IMR-90 (cell line): ENCODE measurements at regions not wholly inside any gene's neighbourhood (a gene's known extent, or its start where the extent isn't known, plus 50 kb on each side); places are given as distances from the start of the nearest gene placed in this dataset.

Experiments used
- ATAC-seq: fragments of 200-7000 bp; cut with Tn5 transposase; 2 replicates; pipeline ENCODE4 v1.9.1; 2020; ENCODE audit warnings: low read depth, mild to moderate bottlenecking, moderate library complexity
- BruUV-seq: library from RNA; stranded (reverse); fragments of 400-500 nt; replicated peaks from 2 replicates; lab custom pipeline; 2021; lab: Mats Ljungman, UMichigan
- CTCF ChIA-PET: fragments of 300-600 bp; formaldehyde crosslinking; extraction: SDS; loops from one replicate; lab custom pipeline; 2021; ENCODE audit warnings: antibody characterized with exemption; lab: Yijun Ruan, JAX
- POLR2A ChIA-PET: fragments of 300-600 bp; sonication (Branson Sonifier 250); formaldehyde crosslinking; loops from one replicate; lab custom pipeline; 2022; ENCODE audit warnings: antibody characterized with exemption; ENCODE audit not compliant: unreplicated experiment; lab: Charles Lee
- DNase-seq: peaks from one replicate; pipeline ENCODE4 v3.0.0; 2013
- H2AFZ ChIP-seq: replicated peaks from 2 replicates; pipeline ENCODE3; 2013; ENCODE audit warnings: low read length, mild to moderate bottlenecking; ENCODE audit not compliant: poor library complexity
- H2AK5ac ChIP-seq: 2 replicates; pipeline ENCODE4 v1.6.1; 2013; ENCODE audit warnings: low read depth, low read length, inconsistent platforms
- H2AK9ac ChIP-seq: replicated peaks from 2 replicates; pipeline ENCODE3; 2013; ENCODE audit warnings: mild to moderate bottlenecking, low read depth, low read length, moderate library complexity; ENCODE audit not compliant: poor library complexity
- H2BK120ac ChIP-seq: 2 replicates; pipeline ENCODE4 v1.6.1; 2013; ENCODE audit warnings: low read depth, low read length, inconsistent platforms
- H2BK15ac ChIP-seq: 3 replicates; pipeline ENCODE4 v1.6.1; 2013; ENCODE audit warnings: low read depth, low read length, inconsistent platforms
- H2BK20ac ChIP-seq: 2 replicates; pipeline ENCODE4 v1.6.1; 2013; ENCODE audit warnings: low read depth, mild to moderate bottlenecking, inconsistent platforms, low read length, moderate library complexity
- H2BK5ac ChIP-seq: 2 replicates; pipeline ENCODE4 v1.6.1; 2013; ENCODE audit warnings: mild to moderate bottlenecking, low read depth, low read length, inconsistent platforms; ENCODE audit not compliant: poor library complexity, severe bottlenecking
- H3K14ac ChIP-seq: replicated peaks from 2 replicates; pipeline ENCODE4 v1.6.1; 2013; ENCODE audit warnings: low read depth, low read length, inconsistent platforms
- H3K18ac ChIP-seq: 2 replicates; pipeline ENCODE4 v1.6.1; 2013; ENCODE audit warnings: low read depth, low read length, control low read depth
- H3K23ac ChIP-seq: 2 replicates; pipeline ENCODE4 v1.6.1; 2013; ENCODE audit warnings: low read depth, low read length, inconsistent platforms
- H3K27ac ChIP-seq: 2 replicates; pipeline ENCODE4 v1.5.1; 2013; ENCODE audit warnings: mild to moderate bottlenecking, control low read depth, low read length; ENCODE audit not compliant: insufficient read depth
- H3K27me3 ChIP-seq: 2 replicates; pipeline ENCODE4 v1.6.1; 2013; ENCODE audit warnings: low read length; ENCODE audit not compliant: control insufficient read depth, insufficient read depth
- H3K36me3 ChIP-seq: 2 replicates; pipeline ENCODE4 v1.6.1; 2013; ENCODE audit warnings: low read length, mixed read lengths; ENCODE audit not compliant: control insufficient read depth, insufficient read depth
- H3K4ac ChIP-seq: 2 replicates; pipeline ENCODE4 v1.6.1; 2013; ENCODE audit warnings: low read depth, low read length, inconsistent platforms
- H3K4me1 ChIP-seq: 2 replicates; pipeline ENCODE4 v1.6.1; 2013; ENCODE audit warnings: low read length, mixed read lengths; ENCODE audit not compliant: control insufficient read depth, insufficient read depth
- H3K4me2 ChIP-seq: 2 replicates; pipeline ENCODE4 v1.6.1; 2013; ENCODE audit warnings: low read depth, mild to moderate bottlenecking, control low read depth, low read length, moderate library complexity
- H3K4me3 ChIP-seq: 2 replicates; pipeline ENCODE4 v1.5.1; 2013; ENCODE audit warnings: low read depth, mild to moderate bottlenecking, control low read depth, low read length, moderate library complexity; ENCODE audit not compliant: insufficient read depth
- H3K56ac ChIP-seq: 2 replicates; pipeline ENCODE4 v1.6.1; 2013; ENCODE audit warnings: low read length, inconsistent platforms; ENCODE audit not compliant: insufficient read depth; ENCODE audit errors: extremely low read depth
- H3K79me1 ChIP-seq, 2 experiments: 2 replicates each; pipeline ENCODE4 v1.6.1; 2013; ENCODE audit warnings: low read length in 2 of 2, inconsistent platforms in 1 of 2, low read depth in 1 of 2
- H3K9ac ChIP-seq: 2 replicates; pipeline ENCODE4 v1.6.1; 2013; ENCODE audit warnings: low read depth, low read length, control low read depth
- H3K9me1 ChIP-seq: 2 replicates; pipeline ENCODE4 v1.6.1; 2013; ENCODE audit warnings: low read length, inconsistent platforms; ENCODE audit not compliant: insufficient read depth
- H3K9me3 ChIP-seq: 2 replicates; pipeline ENCODE4 v1.6.1; 2013; ENCODE audit warnings: low read length; ENCODE audit not compliant: control insufficient read depth, insufficient read depth
- H4K20me1 ChIP-seq: 2 replicates; pipeline ENCODE4 v1.6.1; 2013; ENCODE audit warnings: low read length, inconsistent platforms; ENCODE audit not compliant: insufficient read depth
- H4K5ac ChIP-seq: 2 replicates; pipeline ENCODE4 v1.6.1; 2013; ENCODE audit warnings: mild to moderate bottlenecking, low read depth, low read length, control low read depth
- H4K8ac ChIP-seq, 2 experiments: 2 replicates each; pipeline ENCODE4 v1.6.1; 2013; ENCODE audit warnings: low read depth in 2 of 2, low read length in 2 of 2, control low read depth in 1 of 2, inconsistent platforms in 1 of 2
- H4K91ac ChIP-seq: 2 replicates; pipeline ENCODE4 v1.6.1; 2013; ENCODE audit warnings: low read depth, low read length, inconsistent platforms; ENCODE audit not compliant: insufficient read depth
- BHLHE40 ChIP-seq: fragments of 150-350 bp; IDR thresholded peaks from 2 replicates; pipeline ENCODE4 v1.6.1; 2016; ENCODE audit warnings: mild to moderate bottlenecking, low read depth, low read length
- CEBPB ChIP-seq: IDR thresholded peaks from 2 replicates; pipeline ENCODE4 v1.6.1; 2012; ENCODE audit warnings: low read depth, low read length, improper control_type of control experiment
- CHD1 ChIP-seq: IDR thresholded peaks from 2 replicates; pipeline ENCODE4 v1.6.1; 2012; ENCODE audit warnings: low read depth, low read length, improper control_type of control experiment
- FOS ChIP-seq: fragments of 150-350 bp; IDR thresholded peaks from 2 replicates; pipeline ENCODE4 v1.6.1; 2016; ENCODE audit warnings: low read depth, low read length
- MAFK ChIP-seq: IDR thresholded peaks from 2 replicates; pipeline ENCODE4 v1.6.1; 2012; ENCODE audit warnings: low read depth, low read length, improper control_type of control experiment
- MAZ ChIP-seq: IDR thresholded peaks from 2 replicates; pipeline ENCODE4 v1.6.1; 2012; ENCODE audit warnings: low read depth, mild to moderate bottlenecking, low read length, improper control_type of control experiment, moderate library complexity, borderline replicate concordance
- MXI1 ChIP-seq: IDR thresholded peaks from 2 replicates; pipeline ENCODE4 v1.6.1; 2012; ENCODE audit warnings: low read depth, mild to moderate bottlenecking, low read length, moderate library complexity, borderline replicate concordance
- NFE2L2 ChIP-seq: fragments of 150-350 bp; IDR thresholded peaks from 2 replicates; pipeline ENCODE4 v1.6.1; 2016; ENCODE audit warnings: low read depth, mild to moderate bottlenecking, low read length
- POLR2A ChIP-seq: IDR thresholded peaks from 2 replicates; pipeline ENCODE4 v1.6.1; 2012; ENCODE audit warnings: mild to moderate bottlenecking, low read depth, low read length
- RAD21 ChIP-seq: IDR thresholded peaks from 2 replicates; pipeline ENCODE4 v1.6.1; 2012; ENCODE audit warnings: low read length, improper control_type of control experiment
- RCOR1 ChIP-seq: IDR thresholded peaks from 2 replicates; pipeline ENCODE4 v1.6.1; 2012; ENCODE audit warnings: mild to moderate bottlenecking, low read length, improper control_type of control experiment; ENCODE audit not compliant: insufficient replicate concordance
- RFX5 ChIP-seq: IDR thresholded peaks from 2 replicates; pipeline ENCODE4 v1.8.0; 2012; ENCODE audit warnings: low read depth, mild to moderate bottlenecking, low read length, moderate library complexity
- SMC3 ChIP-seq: fragments of 150-350 bp; IDR thresholded peaks from 2 replicates; pipeline ENCODE4 v1.6.1; 2016; ENCODE audit warnings: low read depth, mild to moderate bottlenecking, antibody characterized with exemption, low read length, moderate library complexity
- WGBS, 2 experiments: methylation state at CpG; one replicate each; pipeline versions ENCODE4 v1.1.5 to v1.1.7; 2013; ENCODE audit warnings: missing lambda C conversion rate in 2 of 2; ENCODE audit not compliant: insufficient read length in 1 of 2; ENCODE audit errors: extremely low coverage in 2 of 2; 5-methylcytosine and 5-hydroxymethylcytosine counted together
- dilution Hi-C: fragments of 300-500 bp; cut with HindIII; formaldehyde crosslinking; loops from one replicate; pipeline ENCODE4 v1.14.3; 2018; ENCODE audit warnings: low sequenced_read_pairs; ENCODE audit not compliant: unreplicated experiment
- in situ Hi-C: fragments of 300-500 bp; cut with MboI; formaldehyde crosslinking; loops from 3 replicates; pipeline ENCODE4 v1.14.3; 2019; ENCODE audit warnings: low sequenced_read_pairs, inconsistent platforms, mixed read lengths
- intact Hi-C: fragments of 100-400 bp; cut with micrococcal nuclease; formaldehyde crosslinking; loops from 2 replicates; pipeline ENCODE4 v1.10.0; 2022
- TF ChIP-seq, protein P1 (sequence below): fragments of 150-350 bp; IDR thresholded peaks from 2 replicates; pipeline ENCODE4 v1.6.1; 2016; ENCODE audit warnings: low read depth, mild to moderate bottlenecking, low read length, moderate library complexity, borderline replicate concordance
- TF ChIP-seq, protein P2 (sequence below): conservative IDR thresholded peaks from 2 replicates; pipeline ENCODE4 v1.5.1; 2012; ENCODE audit warnings: mild to moderate bottlenecking, low read depth, low read length, improper control_type of control experiment
- TF ChIP-seq, protein P3 (sequence below): fragments of 150-350 bp; IDR thresholded peaks from 2 replicates; pipeline ENCODE4 v1.6.1; 2017; ENCODE audit warnings: mild to moderate bottlenecking, antibody characterized with exemption, low read length, low read depth

DNA sequence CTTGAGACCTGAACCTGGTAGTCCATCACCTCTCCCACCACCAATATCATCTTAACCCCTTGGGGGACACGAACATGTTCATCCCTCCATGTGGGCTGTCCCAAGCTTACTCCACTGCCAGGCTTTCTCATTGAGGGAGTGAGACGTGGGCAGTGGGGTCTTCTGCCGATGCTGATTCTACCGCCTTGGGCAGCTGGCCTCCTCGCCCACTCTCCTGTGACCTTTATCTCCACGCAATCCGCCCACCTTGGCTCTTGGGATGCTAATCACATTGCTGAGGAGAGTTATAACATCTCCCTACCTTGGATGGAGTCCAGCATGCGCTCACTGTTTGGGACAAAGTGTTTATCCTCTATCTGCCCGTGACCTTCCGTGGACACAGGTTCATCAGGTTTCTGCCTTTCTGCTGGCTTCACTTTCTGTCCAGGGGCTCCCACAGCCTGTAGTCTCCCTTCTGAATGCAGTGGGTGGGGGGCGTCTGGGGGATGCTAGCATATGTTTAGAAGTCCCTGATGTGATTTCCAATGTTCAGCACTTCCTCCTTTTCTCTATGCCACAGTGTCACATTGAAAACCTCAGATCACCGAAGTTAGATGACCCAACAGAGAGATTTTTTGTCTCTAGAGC lies 53.2 kb upstream of the ESRRB start:
- Histone ChIP-seq H3K56ac (no peak overlapping the region), H2BK20ac (no peak overlapping the region), H3K14ac (no peak overlapping the region), H3K27ac (no peak overlapping the region), H3K23ac (no peak overlapping the region), H3K4me3 (no peak overlapping the region), H3K9me3 (no peaks in the 10 kb centered on the region), H3K9ac (no peak overlapping the region), H4K20me1 (no peaks in the 10 kb centered on the region), H4K5ac (no peak overlapping the region), H2BK5ac (no peak overlapping the region), H2AK5ac (no peak overlapping the region), H3K4ac (no peak overlapping the region), H2AK9ac (no peak overlapping the region), H4K8ac (no peak overlapping the region), H4K91ac (no peak overlapping the region), H3K18ac (no peak overlapping the region), H3K27me3 (peaks cover 4% of the 10 kb centered on the region), H2BK15ac (no peak overlapping the region), H3K4me2 (no peak overlapping the region), H3K36me3 (no peaks in the 10 kb centered on the region), H3K79me1 (no peaks in the 10 kb centered on the region), H3K4me1 (no peaks in the 10 kb centered on the region), H2AFZ (no peak overlapping the region), H2BK120ac (no peak overlapping the region), H3K9me1 (no peaks in the 10 kb centered on the region)
- POLR2A ChIA-PET = no interaction called here
- TF ChIP-seq CHD1 = no peak
- TF ChIP-seq, protein P1, sequence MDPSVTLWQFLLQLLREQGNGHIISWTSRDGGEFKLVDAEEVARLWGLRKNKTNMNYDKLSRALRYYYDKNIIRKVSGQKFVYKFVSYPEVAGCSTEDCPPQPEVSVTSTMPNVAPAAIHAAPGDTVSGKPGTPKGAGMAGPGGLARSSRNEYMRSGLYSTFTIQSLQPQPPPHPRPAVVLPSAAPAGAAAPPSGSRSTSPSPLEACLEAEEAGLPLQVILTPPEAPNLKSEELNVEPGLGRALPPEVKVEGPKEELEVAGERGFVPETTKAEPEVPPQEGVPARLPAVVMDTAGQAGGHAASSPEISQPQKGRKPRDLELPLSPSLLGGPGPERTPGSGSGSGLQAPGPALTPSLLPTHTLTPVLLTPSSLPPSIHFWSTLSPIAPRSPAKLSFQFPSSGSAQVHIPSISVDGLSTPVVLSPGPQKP = no peak
- TF ChIP-seq FOS = no peak
- TF ChIP-seq, protein P2, sequence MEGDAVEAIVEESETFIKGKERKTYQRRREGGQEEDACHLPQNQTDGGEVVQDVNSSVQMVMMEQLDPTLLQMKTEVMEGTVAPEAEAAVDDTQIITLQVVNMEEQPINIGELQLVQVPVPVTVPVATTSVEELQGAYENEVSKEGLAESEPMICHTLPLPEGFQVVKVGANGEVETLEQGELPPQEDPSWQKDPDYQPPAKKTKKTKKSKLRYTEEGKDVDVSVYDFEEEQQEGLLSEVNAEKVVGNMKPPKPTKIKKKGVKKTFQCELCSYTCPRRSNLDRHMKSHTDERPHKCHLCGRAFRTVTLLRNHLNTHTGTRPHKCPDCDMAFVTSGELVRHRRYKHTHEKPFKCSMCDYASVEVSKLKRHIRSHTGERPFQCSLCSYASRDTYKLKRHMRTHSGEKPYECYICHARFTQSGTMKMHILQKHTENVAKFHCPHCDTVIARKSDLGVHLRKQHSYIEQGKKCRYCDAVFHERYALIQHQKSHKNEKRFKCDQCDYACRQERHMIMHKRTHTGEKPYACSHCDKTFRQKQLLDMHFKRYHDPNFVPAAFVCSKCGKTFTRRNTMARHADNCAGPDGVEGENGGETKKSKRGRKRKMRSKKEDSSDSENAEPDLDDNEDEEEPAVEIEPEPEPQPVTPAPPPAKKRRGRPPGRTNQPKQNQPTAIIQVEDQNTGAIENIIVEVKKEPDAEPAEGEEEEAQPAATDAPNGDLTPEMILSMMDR = no peak
- TF ChIP-seq CEBPB = no peak
- TF ChIP-seq MXI1 = no peak
- no peak for TF ChIP-seq MAZ
- no peak for TF ChIP-seq RCOR1
- TF ChIP-seq NFE2L2 = no peak
- no peak for TF ChIP-seq SMC3
- TF ChIP-seq MAFK = no peak
- TF ChIP-seq RAD21 = no peak
- TF ChIP-seq, protein P3, sequence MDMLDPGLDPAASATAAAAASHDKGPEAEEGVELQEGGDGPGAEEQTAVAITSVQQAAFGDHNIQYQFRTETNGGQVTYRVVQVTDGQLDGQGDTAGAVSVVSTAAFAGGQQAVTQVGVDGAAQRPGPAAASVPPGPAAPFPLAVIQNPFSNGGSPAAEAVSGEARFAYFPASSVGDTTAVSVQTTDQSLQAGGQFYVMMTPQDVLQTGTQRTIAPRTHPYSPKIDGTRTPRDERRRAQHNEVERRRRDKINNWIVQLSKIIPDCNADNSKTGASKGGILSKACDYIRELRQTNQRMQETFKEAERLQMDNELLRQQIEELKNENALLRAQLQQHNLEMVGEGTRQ = no peak
- TF ChIP-seq RFX5 = no peak
- TF ChIP-seq BHLHE40 = no peak
- no peak for TF ChIP-seq POLR2A
- in situ Hi-C loops (no loop called here), intact Hi-C loops (no loop called here), dilution Hi-C loops (no loop called here)
- WGBS, 2 experiments = no CpG with 5 or more reads among the region's 12 CpGs
- no peak for DNase-seq
- ATAC-seq = no peak
- no TSS peak for BruUV-seq
- CTCF ChIA-PET = no interaction called here
